HG02571 (cell line): ENCODE measurements at regions not wholly inside any gene's neighbourhood (a gene's known extent, or its start where the extent isn't known, plus 50 kb on each side); places are given as distances from the start of the nearest gene placed in this dataset.
"Not testable (repeated sequence)": the region's sequence is repeated elsewhere in the genome, so short reads cannot be mapped to it uniquely, and the experiment has no call there.

ENCODE experiments used
- ATAC-seq: cut with Tn5 transposase; IDR thresholded peaks from one replicate; pipeline ENCODE4 v1.9.1; 2021; ENCODE audit warnings: mild to moderate bottlenecking, moderate library complexity; ENCODE audit not compliant: unreplicated experiment

DNA sequence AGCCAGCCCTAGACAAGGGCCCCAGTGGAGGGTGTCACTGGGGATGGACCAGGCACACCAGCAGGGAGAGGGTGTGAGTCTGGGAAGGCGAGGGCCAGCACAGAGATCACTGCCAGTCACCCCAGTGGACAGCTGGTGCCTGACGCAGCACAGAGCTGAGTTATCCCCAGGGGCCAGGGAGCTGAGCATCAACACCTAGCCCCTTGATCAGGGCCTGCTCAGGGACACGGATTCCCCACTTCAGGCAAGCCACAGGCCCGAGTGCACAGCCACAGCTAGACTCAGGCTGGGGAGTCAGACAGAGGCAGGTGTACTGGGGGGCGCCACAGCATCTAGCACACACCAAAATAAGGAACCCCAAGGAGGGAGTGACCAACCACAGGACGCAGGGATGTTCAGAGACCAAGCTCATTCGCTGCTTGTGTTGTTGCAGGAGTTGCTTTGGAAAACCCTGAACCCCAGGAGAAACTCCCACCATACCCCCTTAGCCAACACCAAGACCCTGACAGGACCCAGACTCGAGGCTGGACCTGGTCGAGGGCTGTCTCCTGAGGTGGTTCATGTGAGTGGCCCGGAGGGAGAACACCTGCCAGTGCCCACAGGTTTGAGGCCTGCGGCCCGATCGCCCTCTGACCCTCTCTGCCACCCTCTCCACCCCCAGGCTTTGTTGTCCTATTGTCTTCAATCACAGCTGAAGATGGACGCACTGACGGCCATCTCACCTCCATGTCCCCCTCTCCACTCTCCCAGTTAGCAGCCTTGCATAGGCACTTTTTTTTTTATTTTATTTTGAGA is 146.8 kb downstream of the TPRA1 start:
- no peak for ATAC-seq

- no peak for ATAC-seq
Observed at GRCh38 chr3:127442506-127442905, 148.0 kb downstream of the TPRA1 start.

DNA sequence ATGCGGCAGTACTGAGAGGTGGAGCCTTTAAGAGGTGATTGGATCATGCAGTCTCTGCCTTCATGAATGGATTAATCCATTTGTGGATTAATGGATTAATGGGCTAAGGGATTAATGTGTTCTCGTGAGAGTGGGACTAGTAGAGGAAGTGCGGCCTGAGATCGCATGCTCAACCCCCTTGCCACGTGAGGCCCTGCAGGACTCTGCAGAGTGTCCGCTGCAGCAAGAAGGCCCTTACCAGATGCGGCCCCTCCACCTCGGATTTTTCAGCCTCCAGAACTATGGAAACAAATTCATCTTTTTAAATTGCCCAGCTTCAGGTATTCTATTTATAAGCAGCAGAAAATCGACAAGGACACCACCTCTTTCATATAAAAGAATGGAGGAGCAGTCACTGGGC is 148.8 kb downstream of the TPRA1 start:
- no peak for ATAC-seq

DNA sequence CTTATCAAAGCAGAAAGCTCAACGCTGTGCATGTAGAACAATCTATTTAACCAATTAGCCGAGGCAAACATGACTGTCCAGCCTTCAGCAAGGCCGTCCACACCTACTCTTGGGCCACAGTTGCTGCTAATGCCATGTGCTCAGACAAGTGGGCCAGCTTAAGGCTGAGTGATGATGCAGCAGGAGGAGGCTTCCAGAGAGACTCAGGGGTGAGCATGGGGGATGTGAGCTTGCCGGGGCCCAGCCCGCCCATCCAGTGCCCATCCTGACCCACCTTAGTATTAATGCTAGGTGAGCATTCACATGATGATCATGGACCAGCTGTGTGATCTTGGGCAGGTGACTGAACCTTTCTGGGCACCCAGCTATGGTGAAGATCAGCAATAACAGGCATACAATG is 150.1 kb downstream of the TPRA1 start:
- ATAC-seq, result no peak

DNA sequence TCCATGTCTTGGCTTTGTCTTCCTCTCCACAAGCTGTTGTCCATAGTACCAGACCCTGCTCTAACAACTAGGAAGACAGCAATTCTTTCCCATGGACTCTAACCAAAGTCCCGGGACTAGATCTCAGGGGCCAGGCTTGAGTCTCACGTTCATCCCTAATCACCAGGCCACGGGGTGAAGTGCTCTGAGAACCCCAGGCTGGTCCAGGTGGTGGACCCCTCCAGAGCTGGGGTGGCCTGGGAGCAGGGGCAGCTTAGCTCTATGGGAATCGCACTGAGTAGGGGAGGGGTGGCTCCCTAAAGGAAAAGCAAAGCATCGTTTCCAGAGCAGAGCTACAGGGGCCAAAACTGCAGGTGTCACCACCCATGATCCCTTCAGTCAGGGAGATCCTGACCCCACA is 150.9 kb downstream of the TPRA1 start:
- ATAC-seq, result no peak

- ATAC-seq, result no peak
Observed at GRCh38 chr3:127438951-127439350, 151.1 kb upstream of the PRR20G start.

DNA sequence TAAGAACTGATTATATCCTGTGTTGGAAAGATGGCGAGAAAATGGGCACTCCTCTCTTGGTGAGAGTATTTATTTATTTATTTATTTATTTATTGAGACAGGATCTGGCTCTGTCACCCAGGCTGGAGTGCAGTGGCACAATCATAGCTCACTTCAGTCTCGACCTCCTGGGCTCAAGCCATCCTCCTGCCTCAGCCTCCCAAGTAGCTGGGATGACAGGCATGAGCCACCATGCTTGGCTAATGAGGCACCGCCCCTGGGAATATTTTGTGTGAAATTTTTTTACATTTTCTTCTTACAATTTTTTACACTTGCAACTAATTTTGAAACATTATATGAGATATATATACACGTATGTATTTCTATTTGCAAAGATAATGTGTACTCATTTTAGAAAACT is 150.5 kb upstream of the PRR20G start:
- no peak for ATAC-seq

- ATAC-seq, result not testable (repeated sequence)
Observed at GRCh38 chr3:127435299-127435698, 147.5 kb upstream of the PRR20G start.

DNA sequence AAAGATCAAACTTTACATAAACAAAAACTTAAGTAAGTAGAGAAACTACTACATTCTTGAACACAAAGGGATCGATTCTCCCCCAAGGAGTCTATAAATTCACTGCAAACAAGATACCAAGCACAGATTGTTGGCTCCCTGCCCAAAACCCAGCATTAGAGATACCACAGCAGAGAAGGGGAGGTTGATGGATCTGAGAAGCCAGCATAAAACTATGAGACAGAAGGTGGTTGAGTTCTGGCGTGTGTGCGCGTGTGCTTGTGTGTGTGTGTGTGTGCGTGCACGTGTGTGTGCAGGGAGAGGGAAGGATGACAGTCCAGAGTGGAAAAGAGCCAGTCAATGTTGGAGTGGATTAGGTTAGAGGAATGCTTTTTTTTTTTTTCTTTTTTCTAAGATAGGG is 143.2 kb upstream of the PRR20G start:
- ATAC-seq, result no peak

DNA sequence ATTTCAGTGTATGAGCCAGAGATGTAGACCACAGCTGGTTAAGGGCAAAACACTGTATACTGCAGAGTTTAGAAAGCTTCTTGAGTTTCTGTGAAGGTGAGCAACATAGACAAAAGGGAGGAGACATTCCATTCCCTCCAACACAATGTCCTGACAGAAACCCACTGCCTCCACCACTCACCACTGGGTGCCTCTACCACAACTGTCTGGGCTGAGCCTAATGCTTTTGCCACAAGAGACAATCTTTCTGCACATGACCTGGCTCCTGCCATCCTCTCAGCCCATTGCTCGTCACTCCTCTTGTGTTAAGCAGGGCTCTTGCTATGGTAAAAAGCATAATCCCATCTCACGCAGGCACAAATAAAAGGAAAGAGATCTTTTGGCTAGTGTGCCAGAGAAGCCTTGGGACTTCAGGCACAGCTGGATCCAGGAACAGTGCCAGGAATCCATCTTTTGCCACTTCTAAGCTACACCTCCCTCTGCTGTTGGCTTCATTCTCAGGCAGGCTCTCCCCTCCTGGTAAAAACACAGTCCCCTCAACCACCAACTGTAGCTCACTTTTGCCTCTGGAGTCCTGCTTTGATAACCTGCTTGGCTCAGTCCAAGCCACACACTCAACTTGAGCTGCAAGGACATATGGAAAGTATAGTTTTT is 140.6 kb upstream of the PRR20G start:
- ATAC-seq, result no peak

DNA sequence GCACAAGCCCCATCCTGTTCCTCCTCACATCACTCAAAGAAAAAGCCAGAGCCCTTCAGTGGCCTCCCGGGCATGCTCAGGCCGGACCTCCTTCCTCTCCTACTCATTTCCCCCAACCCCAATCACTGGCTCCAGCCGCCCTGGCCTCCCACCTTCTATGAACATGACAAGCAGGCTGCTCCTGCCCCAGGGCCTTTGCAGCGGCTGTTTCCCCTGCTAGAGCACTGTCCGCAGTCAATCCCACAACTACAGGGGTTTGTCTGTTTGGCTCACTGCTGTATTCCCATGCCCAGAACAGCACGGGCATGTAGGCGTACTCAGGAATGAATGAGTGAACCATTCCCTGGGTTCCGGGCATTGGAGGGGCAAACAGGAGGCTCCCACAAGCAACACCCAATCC is 139.8 kb upstream of the PRR20G start:
- ATAC-seq, result no peak

- ATAC-seq, result no peak
Observed at GRCh38 chr3:127427156-127427555, 139.3 kb upstream of the PRR20G start.

GRCh38 chr3:127426444-127427153 is 138.8 kb upstream of the PRR20G start:
- ATAC-seq, result no peak

GRCh38 chr3:127425505-127426443 is 137.9 kb upstream of the PRR20G start:
- no peak for ATAC-seq

- no peak for ATAC-seq
Observed at GRCh38 chr3:127424766-127425504, 137.1 kb upstream of the PRR20G start.

- ATAC-seq, result no peak
Observed at GRCh38 chr3:127423856-127424765, 136.3 kb upstream of the PRR20G start.

- ATAC-seq, result no peak
Observed at GRCh38 chr3:127422663-127423375, 135.0 kb upstream of the PRR20G start.

DNA sequence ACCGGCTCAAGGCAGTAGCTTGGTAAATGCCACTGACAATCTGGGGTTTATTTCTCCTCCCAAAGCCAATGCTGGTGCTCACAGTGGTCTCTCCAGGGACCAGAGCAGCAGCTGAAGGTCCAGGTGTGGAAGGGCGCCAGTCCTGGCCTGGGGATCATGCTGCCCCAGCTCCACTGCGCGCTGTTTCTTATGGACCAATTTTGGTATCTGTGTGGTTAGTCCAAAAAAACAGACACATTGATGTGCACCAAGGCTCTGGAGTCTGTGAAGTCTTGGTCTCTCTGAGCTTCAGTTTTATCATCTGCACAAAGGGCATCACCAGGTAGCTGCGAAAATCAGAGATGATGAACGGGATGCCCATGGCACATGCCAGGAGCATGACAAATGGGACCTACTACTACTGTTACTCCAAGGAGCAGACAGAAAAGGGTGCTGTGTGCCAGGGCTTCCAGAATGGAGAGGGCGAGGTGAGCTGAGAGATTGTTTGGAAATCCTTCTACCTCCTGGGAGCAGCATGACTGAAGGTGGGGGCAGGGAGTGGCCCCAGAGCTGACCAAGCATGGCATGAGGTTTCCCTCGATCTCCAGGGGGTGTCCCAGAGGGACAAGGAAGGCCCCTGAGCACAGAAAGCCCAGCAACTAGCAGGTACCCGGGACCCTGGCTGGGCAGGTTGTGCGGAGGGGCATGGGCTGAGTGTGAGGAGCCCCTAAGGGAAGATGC is 134.3 kb upstream of the PRR20G start:
- ATAC-seq, result no peak
